ENCODE measurements at regions not wholly inside any gene's neighbourhood (a gene's known extent, or its start where the extent isn't known, plus 50 kb on each side); places are given as distances from the start of the nearest gene placed in this dataset.

- Histone ChIP-seq H3K27ac (no peak overlapping the region), H3K4me3 (no peak overlapping the region), H3K36me3 (no peaks in the 10 kb centered on the region), H3K4me1 (no peaks in the 10 kb centered on the region), H3K27me3 (no peaks in the 10 kb centered on the region), H3K9me3 (no peaks in the 10 kb centered on the region)
- no peak for TF ChIP-seq POLR2A (IDR thresholded peaks at IDR 0.05)
- TF ChIP-seq CTCF (IDR thresholded peaks at IDR 0.05), result no peak
- no peak for TF ChIP-seq POLR2AphosphoS5 (IDR thresholded peaks at IDR 0.05; ENCODE audit: insufficient read depth in 1 of 2, low read depth in 1 of 2)
- no peak for DNase-seq (ENCODE audit: extremely low spot score in 2 of 2)
- intact Hi-C loops (cut with DNase I), result no loop called here
Measured at GRCh38 chr5:62168506-62169281, 137.3 kb upstream of the KIF2A start.

GRCh38 chr5:62178258-62178657 is 127.7 kb upstream of the KIF2A start:
- no peaks in the 10 kb centered on the region for H3K4me1 ChIP-seq
- H3K36me3 ChIP-seq, result no peaks in the 10 kb centered on the region
- no peaks in the 10 kb centered on the region for H3K9me3 ChIP-seq
- no peak overlapping the region for H3K4me3 ChIP-seq
- TF ChIP-seq POLR2A (IDR thresholded peaks at IDR 0.05) (no peak), POLR2AphosphoS5 (IDR thresholded peaks at IDR 0.05; ENCODE audit: insufficient read depth in 1 of 2, low read depth in 1 of 2) (no peak), CTCF (IDR thresholded peaks at IDR 0.05) (no peak)
- intact Hi-C loops (cut with DNase I), result no loop called here
- H3K27me3 ChIP-seq, result no peaks in the 10 kb centered on the region
- no peak for DNase-seq (ENCODE audit: extremely low spot score in 2 of 2)
- H3K27ac ChIP-seq, result no peak overlapping the region

GRCh38 chr5:62182802-62183201 is 123.2 kb upstream of the KIF2A start:
- Histone ChIP-seq H3K27me3 (no peaks in the 10 kb centered on the region), H3K4me1 (no peaks in the 10 kb centered on the region), H3K27ac (no peak overlapping the region), H3K36me3 (no peaks in the 10 kb centered on the region), H3K4me3 (no peak overlapping the region), H3K9me3 (no peaks in the 10 kb centered on the region)
- no peak for TF ChIP-seq CTCF (IDR thresholded peaks at IDR 0.05)
- intact Hi-C loops (cut with DNase I), result no loop called here
- no peak for DNase-seq (ENCODE audit: extremely low spot score in 2 of 2)

GRCh38 chr5:62183727-62184126 is 122.3 kb upstream of the KIF2A start:
- H3K27ac ChIP-seq, result no peak overlapping the region
- H3K4me3 ChIP-seq, result no peak overlapping the region
- no peaks in the 10 kb centered on the region for H3K9me3 ChIP-seq
- no peak for DNase-seq (ENCODE audit: extremely low spot score in 2 of 2)
- no peaks in the 10 kb centered on the region for H3K36me3 ChIP-seq
- TF ChIP-seq CTCF (IDR thresholded peaks at IDR 0.05) (no peak), POLR2A (IDR thresholded peaks at IDR 0.05) (no peak), POLR2AphosphoS5 (IDR thresholded peaks at IDR 0.05; ENCODE audit: insufficient read depth in 1 of 2, low read depth in 1 of 2) (no peak)
- intact Hi-C loops (cut with DNase I), result no loop called here
- no peaks in the 10 kb centered on the region for H3K27me3 ChIP-seq
- H3K4me1 ChIP-seq, result no peaks in the 10 kb centered on the region

- H3K9me3 ChIP-seq, result no peaks in the 10 kb centered on the region
- no peaks in the 10 kb centered on the region for H3K36me3 ChIP-seq
- no peak for DNase-seq (ENCODE audit: extremely low spot score in 2 of 2)
- no peak overlapping the region for H3K27ac ChIP-seq
- H3K4me1 ChIP-seq, result no peaks in the 10 kb centered on the region
- intact Hi-C loops (cut with DNase I), result no loop called here
- H3K27me3 ChIP-seq, result no peaks in the 10 kb centered on the region
- no peak for TF ChIP-seq CTCF (IDR thresholded peaks at IDR 0.05)
- TF ChIP-seq POLR2AphosphoS5 (IDR thresholded peaks at IDR 0.05; ENCODE audit: insufficient read depth in 1 of 2, low read depth in 1 of 2), result no peak
- no peak for TF ChIP-seq POLR2A (IDR thresholded peaks at IDR 0.05)
- H3K4me3 ChIP-seq, result no peak overlapping the region
Measured at GRCh38 chr5:62184444-62184843, 121.6 kb upstream of the KIF2A start.

All from vagina (tissue), 2 donors.